ENCODE measurements at regions not wholly inside any gene's neighbourhood (a gene's known extent, or its start where the extent isn't known, plus 50 kb on each side); places are given as distances from the start of the nearest gene placed in this dataset.

DNA sequence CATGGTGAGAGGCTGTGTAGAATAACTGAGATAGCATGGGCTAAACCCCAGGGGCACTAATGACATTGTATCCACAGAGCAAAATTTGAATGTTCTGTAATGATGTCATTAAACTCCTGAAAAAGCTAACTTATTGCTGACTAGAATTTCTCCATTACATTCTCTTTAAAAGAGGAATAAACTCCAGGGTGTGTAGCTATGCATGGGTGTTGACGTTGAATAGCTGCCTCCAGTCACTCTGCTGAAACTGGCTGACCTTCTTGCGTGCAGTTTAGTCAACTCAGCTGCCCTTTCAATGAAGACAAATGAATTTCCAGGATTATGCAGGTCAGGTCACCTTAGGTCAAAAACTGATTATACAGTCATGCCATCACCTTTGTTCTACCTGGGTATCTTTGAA is 617.5 kb upstream of the WWC1 start:
- TF ChIP-seq SP1 (IDR thresholded peaks at IDR 0.05) (no peak), CTCF (IDR thresholded peaks at IDR 0.05; ENCODE audit: low read depth, low read length, missing input control) (no peak), MAX (IDR thresholded peaks at IDR 0.05) (no peak), FOXA1 (IDR thresholded peaks at IDR 0.05) (no peak), EGR1 (IDR thresholded peaks at IDR 0.05; ENCODE audit: low read depth in 2 of 2) (no peak), GABPA (IDR thresholded peaks at IDR 0.05 in 1 of 2, conservative IDR thresholded peaks at IDR 0.05 in 1 of 2) (no peak), TAF1 (conservative IDR thresholded peaks at IDR 0.05) (no peak), ATF3 (IDR thresholded peaks at IDR 0.05) (no peak), RAD21 (IDR thresholded peaks at IDR 0.05) (no peak)
- TF ChIP-seq, protein P1, sequence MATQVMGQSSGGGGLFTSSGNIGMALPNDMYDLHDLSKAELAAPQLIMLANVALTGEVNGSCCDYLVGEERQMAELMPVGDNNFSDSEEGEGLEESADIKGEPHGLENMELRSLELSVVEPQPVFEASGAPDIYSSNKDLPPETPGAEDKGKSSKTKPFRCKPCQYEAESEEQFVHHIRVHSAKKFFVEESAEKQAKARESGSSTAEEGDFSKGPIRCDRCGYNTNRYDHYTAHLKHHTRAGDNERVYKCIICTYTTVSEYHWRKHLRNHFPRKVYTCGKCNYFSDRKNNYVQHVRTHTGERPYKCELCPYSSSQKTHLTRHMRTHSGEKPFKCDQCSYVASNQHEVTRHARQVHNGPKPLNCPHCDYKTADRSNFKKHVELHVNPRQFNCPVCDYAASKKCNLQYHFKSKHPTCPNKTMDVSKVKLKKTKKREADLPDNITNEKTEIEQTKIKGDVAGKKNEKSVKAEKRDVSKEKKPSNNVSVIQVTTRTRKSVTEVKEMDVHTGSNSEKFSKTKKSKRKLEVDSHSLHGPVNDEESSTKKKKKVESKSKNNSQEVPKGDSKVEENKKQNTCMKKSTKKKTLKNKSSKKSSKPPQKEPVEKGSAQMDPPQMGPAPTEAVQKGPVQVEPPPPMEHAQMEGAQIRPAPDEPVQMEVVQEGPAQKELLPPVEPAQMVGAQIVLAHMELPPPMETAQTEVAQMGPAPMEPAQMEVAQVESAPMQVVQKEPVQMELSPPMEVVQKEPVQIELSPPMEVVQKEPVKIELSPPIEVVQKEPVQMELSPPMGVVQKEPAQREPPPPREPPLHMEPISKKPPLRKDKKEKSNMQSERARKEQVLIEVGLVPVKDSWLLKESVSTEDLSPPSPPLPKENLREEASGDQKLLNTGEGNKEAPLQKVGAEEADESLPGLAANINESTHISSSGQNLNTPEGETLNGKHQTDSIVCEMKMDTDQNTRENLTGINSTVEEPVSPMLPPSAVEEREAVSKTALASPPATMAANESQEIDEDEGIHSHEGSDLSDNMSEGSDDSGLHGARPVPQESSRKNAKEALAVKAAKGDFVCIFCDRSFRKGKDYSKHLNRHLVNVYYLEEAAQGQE (IDR thresholded peaks at IDR 0.05), result no peak

Measured in liver (tissue), 3 donors.